SJSA1 (cell line): ENCODE measurements at regions not wholly inside any gene's neighbourhood (a gene's known extent, or its start where the extent isn't known, plus 50 kb on each side); places are given as distances from the start of the nearest gene placed in this dataset.

Source experiments
- DNase-seq, 2 experiments: peaks; one replicate each; pipeline ENCODE4 v3.0.0-alpha.2; 2015 to 2020; ENCODE audit warnings: low spot score in 2 of 2, low read depth in 1 of 2
- H3K27ac ChIP-seq: fragments of 250-450 bp; sonication (Bioruptor Pico); 2 replicates; pipeline ENCODE4 v1.5.1; 2020; ENCODE audit warnings: mild to moderate bottlenecking, moderate library complexity
- H3K27me3 ChIP-seq: fragments of 250-450 bp; sonication (Bioruptor Pico); replicated peaks from 2 replicates; pipeline ENCODE4 v1.5.1; 2020; ENCODE audit warnings: mild to moderate bottlenecking, moderate library complexity
- H3K36me3 ChIP-seq: fragments of 250-450 bp; sonication (Bioruptor Pico); 2 replicates; pipeline ENCODE4 v1.5.1; 2020; ENCODE audit warnings: mild to moderate bottlenecking
- H3K4me1 ChIP-seq: fragments of 250-450 bp; sonication (Bioruptor Pico); replicated peaks from 2 replicates; pipeline ENCODE4 v1.6.1; 2021; ENCODE audit warnings: mild to moderate bottlenecking
- H3K4me3 ChIP-seq: fragments of 250-450 bp; sonication (Bioruptor Pico); 2 replicates; pipeline ENCODE4 v1.5.1; 2020; ENCODE audit warnings: mild to moderate bottlenecking
- H3K9me3 ChIP-seq: fragments of 250-450 bp; sonication (Bioruptor Pico); replicated peaks from 2 replicates; pipeline ENCODE4 v1.5.1; 2020; ENCODE audit warnings: mild to moderate bottlenecking

DNA sequence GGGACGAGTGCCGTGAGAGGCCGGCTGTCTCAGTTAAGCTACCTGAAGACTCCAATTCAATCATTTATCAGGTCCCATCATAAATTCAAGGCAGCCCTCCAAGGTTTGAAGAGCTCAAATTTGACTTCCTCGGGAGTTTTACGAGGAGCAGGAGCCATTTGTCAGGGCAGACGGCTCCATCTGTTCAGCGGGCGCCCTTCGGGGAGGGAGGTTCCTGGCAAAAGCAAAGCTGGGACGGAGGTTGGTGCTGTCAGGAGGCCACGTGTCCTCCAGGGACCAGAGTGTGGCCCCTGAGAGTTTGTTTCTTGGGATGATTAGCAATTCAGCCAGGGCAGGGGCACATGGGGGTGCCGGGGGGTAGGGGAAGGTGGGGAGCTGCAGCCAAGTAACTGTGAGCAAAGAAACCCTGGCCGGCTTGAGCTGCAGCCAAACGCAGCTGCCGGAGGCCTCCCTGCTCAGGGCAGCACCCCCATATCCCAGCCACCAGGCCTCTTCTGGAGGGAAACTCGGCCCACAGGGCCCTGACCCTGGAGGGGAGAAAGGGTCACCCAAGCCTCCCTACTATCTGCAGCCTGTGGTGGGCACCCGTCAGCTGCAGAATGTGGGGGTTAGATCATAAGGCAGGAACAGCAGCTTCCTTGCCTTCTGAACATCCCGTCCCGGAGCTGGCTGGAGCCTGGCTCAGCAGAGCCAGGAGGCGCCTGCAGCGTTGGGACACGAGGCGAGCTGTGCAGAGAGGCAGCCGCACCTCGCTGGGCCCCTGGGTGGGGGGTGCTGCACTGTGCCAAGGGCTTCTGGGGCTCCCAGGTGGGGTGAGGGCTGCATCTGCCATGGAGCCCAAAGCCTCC, 63.6 kb upstream of the GATA5 start:
- Histone ChIP-seq H3K27me3 (peaks cover 73% of the 10 kb centered on the region), H3K27ac (no peak overlapping the region), H3K36me3 (no peaks in the 10 kb centered on the region), H3K4me1 (no peaks in the 10 kb centered on the region), H3K4me3 (no peak overlapping the region), H3K9me3 (0 out of 2 replicates have a peak, but pooled peaks cover under 1% of the 10 kb centered on the region)
- no peak for DNase-seq

DNA sequence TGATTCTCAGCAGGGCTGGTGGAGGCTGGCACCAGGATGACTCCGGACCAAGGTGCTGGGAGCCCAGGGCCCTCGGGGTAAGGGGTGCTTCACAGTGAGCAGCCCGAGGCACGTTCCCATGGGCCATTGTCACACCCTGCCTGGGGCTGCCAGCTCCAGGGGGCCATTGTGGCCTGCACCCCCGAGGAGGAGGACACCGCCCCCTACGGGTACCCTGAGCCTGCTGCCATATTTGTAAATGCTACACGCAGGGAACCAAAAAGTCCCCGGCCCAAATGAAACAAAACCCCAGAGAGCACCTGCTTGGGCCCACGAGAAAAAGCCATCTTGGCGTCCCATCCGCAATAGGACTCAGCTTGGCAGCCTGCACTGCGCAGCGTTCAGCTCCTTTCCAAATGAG, 64.7 kb upstream of the GATA5 start:
- no peak for DNase-seq
- Histone ChIP-seq H3K36me3 (no peaks in the 10 kb centered on the region), H3K27ac (no peak overlapping the region), H3K4me1 (no peaks in the 10 kb centered on the region), H3K27me3 (peaks cover 69% of the 10 kb centered on the region), H3K9me3 (0 out of 2 replicates have a peak, but pooled peaks cover 4% of the 10 kb centered on the region), H3K4me3 (no peak overlapping the region)

DNA sequence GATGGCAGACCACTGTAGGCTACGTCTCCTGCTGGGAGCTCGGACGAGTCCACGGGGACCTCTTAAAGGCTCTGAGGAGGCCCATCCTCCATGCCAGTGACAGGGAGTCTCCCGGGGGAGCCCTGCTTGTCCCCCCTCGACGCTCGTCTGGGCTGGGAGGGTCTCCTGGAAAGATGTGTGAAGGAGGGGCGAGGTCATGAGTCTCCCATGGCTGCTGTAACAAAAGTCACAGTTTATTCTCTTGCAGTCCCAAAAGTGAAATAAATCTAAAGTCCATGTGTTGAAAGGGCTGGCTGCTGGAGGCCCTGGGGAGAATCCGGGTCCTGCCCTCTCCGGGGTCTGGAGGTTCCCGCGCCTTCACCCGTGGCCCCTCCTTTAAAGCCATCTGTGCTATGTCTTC, 67.1 kb upstream of the GATA5 start:
- H3K4me3 ChIP-seq = no peak overlapping the region
- H3K36me3 ChIP-seq = no peaks in the 10 kb centered on the region
- H3K4me1 ChIP-seq = no peaks in the 10 kb centered on the region
- no peak overlapping the region for H3K27ac ChIP-seq
- peaks cover 56% of the 10 kb centered on the region for H3K27me3 ChIP-seq
- no peak for DNase-seq
- H3K9me3 ChIP-seq = 0 out of 2 replicates have a peak, but pooled peaks cover 4% of the 10 kb centered on the region

DNA sequence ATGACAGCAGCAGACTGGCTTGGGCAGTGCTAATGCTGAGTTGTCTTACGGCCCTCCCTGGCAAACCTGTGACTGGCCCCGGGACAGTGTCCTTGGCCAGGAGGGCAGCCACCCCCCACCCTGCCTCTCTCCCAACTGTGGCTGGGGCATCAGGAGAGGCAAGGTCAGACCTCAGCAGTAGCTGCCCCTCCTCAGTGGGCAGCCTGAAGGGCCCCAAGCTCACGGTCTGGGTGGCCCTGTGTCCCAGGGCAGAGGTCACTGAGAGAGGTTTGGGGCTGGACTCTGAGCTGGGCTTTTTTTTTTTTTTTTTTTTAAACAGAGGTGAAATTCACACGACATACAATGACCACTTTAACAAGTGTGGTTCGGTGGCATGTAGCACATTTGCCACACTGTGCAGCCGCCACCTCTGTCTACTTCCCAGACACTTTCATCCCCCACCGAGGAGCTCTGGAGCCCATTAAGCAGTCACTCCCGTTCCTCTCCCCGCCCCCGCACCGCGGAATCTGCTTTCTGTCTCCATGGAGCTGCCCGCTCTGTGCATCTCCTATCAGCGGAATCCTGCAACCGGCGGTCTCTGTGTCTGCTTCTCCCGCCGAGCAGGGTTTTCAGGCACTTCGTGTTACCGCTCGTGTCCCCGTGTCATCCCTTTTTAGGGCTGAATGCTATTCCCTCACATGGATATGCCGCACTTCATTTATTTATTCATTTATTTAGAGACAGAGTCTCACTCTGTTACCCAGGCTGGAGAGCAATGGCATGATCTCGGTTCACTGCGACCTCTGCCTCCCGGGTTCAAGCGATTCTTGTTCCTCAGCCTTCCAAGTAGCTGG, 67.9 kb upstream of the GATA5 start:
- H3K27ac ChIP-seq = no peak overlapping the region
- no peaks in the 10 kb centered on the region for H3K4me1 ChIP-seq
- H3K9me3 ChIP-seq = 0 out of 2 replicates have a peak, but pooled peaks cover 4% of the 10 kb centered on the region
- H3K36me3 ChIP-seq = no peaks in the 10 kb centered on the region
- H3K27me3 ChIP-seq = peaks cover 55% of the 10 kb centered on the region
- no peak for DNase-seq
- no peak overlapping the region for H3K4me3 ChIP-seq

DNA sequence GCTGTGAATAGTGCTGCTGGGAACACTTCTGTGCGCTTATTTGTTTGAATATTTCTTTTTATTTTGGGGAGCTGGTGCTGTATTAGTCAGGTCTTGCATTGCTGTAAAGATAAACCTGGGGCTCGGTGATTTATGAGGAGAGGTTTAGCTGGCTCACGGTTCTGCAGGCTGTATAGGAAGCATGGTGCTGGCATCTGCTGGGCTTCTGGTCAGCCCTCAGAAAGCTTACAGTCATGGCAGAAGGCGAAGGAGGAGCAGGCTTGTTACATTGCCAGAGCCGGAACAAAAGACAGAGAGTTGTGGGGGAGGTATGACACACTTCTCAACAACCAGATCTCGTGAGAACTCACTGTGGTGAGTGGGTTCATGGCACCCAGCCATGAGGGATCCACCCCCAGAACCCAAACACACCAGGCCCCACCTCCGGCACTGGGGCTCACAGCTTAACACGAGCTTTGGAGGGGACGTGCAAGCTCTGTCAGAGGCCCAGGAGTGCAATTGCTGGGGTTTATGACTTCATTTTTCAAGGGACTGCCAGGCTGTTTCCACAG, 68.8 kb upstream of the GATA5 start:
- Histone ChIP-seq H3K9me3 (0 out of 2 replicates have a peak, but pooled peaks cover 4% of the 10 kb centered on the region), H3K4me1 (no peaks in the 10 kb centered on the region), H3K36me3 (no peaks in the 10 kb centered on the region), H3K4me3 (no peak overlapping the region), H3K27ac (no peak overlapping the region), H3K27me3 (peaks cover 63% of the 10 kb centered on the region)
- DNase-seq = no peak

DNA sequence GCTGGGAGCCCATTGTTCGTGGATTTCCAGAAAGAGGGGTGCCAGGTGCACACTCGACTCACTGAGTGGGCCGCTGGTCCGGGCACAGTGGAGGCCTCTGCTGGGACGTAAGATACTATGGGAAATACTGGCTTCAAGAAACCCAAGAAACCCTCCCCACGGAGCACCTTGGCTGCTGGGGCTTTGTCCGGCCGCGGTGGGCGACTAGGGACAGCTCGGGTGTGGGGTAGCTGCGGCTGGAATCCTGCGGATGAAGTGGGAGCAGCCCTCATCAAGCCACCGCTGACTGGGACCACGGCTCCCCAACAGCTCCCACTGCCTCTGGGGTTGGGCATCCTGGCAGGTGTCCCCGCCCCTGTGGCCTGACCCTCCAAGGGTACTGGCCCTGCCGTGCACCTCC, 69.5 kb upstream of the GATA5 start:
- peaks cover 62% of the 10 kb centered on the region for H3K27me3 ChIP-seq
- H3K4me3 ChIP-seq = no peak overlapping the region
- no peaks in the 10 kb centered on the region for H3K4me1 ChIP-seq
- no peaks in the 10 kb centered on the region for H3K36me3 ChIP-seq
- no peak overlapping the region for H3K27ac ChIP-seq
- no peak for DNase-seq
- H3K9me3 ChIP-seq = 0 out of 2 replicates have a peak, but pooled peaks cover 4% of the 10 kb centered on the region

DNA sequence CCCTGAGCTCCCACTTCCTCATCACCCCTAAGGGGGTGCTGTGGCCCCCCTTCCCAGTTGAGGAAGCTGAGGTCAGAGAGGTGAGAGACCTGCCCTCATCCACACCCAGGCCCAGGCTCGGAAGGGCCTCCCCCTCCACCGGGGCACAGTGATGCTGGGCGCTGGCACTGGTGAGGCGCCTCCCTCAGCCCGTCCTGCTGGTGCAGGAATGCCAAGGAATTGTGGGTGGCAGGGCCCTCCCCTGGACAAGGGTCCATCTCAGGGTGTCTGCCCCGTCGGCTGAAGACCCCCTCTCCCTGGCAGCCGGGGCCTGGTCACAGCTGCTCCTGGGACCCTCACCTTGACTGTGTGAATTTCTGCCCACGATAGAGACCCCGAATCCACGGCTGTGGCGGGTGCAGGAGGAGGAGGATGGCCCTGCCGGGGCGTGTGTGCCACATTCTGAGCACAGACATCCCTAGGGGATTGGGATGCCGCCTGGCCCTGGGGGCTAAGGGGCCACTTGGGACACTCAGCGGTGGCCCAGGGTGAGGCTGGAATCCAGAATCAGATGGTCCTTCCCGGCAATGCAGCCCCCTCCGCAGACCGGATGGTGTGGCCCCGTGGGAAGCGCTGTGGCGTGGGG, 70.2 kb upstream of the GATA5 start:
- Histone ChIP-seq H3K27me3 (peaks cover 60% of the 10 kb centered on the region), H3K9me3 (0 out of 2 replicates have a peak, but pooled peaks cover 4% of the 10 kb centered on the region), H3K4me3 (no peak overlapping the region), H3K4me1 (no peaks in the 10 kb centered on the region; the same call in 1 of the 2 replicates), H3K36me3 (no peaks in the 10 kb centered on the region), H3K27ac (no peak overlapping the region)
- DNase-seq = no peak

DNA sequence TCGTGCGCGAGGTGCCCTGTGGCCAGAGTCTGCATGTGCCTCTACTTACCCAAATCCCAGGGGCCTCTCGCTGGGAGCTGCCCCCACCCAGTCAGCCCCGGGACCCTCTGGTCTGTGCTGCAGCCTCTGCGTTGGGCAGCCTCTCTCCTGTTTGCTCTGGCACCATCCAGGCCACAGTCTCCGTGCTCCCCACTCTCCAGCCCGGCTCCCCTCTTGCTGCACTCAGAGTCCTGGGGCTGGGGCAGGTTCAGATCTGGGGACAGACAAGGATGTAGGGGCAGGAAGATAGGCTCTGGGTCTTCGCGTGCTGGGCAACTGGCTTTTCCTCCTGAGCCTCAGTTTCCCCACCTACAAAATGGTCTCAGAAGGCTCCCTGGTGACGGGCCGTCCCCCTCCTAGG, 70.8 kb upstream of the GATA5 start:
- Histone ChIP-seq H3K27ac (no peak overlapping the region), H3K9me3 (0 out of 2 replicates have a peak, but pooled peaks cover 4% of the 10 kb centered on the region)
- DNase-seq = no peak

DNA sequence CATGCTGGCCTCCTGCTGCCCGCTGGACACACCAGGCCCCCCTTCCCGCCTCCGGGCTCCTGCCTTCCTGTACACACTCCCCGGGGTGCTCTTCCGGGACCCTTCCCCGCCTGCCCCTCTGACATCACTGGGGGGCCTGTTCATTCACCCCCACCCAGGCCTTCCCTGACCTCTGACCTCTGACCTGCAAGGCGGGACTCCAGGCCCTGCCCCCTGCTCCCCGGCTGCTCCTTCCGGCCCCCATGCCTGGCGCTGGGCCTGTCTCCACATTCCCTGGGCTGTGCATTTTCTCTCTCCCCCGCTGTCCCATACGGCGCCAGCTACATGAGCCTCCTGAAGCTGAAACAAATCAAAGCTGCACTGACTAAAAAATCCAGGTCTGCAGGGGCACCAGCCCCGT, 71.6 kb upstream of the GATA5 start:
- no peak overlapping the region for H3K4me3 ChIP-seq
- H3K4me1 ChIP-seq = no peaks in the 10 kb centered on the region; the same call in 1 of the 2 replicates
- H3K36me3 ChIP-seq = no peaks in the 10 kb centered on the region
- 0 out of 2 replicates have a peak, but pooled peaks cover 4% of the 10 kb centered on the region for H3K9me3 ChIP-seq
- no peak for DNase-seq
- peaks cover 57% of the 10 kb centered on the region for H3K27me3 ChIP-seq
- H3K27ac ChIP-seq = no peak overlapping the region

More for the DNA sequence above, 70.8 kb upstream of the GATA5 start:
- Histone ChIP-seq H3K4me1 (no peaks in the 10 kb centered on the region; the same call in 1 of the 2 replicates), H3K4me3 (no peak overlapping the region), H3K27me3 (peaks cover 60% of the 10 kb centered on the region), H3K36me3 (no peaks in the 10 kb centered on the region)

DNA sequence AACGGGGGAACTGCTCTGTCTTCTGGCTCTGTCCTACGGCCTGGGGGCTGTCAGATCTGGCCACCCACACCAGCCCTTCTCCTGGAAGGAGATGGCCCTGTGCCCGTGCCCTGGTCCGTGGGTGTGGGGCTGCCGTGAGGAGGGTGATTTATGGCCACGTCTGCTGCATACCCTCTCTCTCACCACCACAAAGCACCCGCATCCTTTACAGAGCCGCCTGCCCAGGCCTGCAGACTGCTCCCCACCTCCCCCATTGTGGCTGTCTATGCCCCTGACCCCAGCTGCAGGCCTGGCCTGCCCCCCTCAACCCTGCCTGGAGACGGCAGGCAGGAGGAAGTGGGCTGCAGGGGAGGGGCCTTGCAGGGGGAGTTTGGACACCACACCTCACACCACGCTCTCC, 72.7 kb upstream of the GATA5 start:
- Histone ChIP-seq H3K4me3 (no peak overlapping the region), H3K36me3 (no peaks in the 10 kb centered on the region), H3K4me1 (no peaks in the 10 kb centered on the region; the same call in 1 of the 2 replicates), H3K27ac (no peak overlapping the region), H3K9me3 (0 out of 2 replicates have a peak, but pooled peaks cover 4% of the 10 kb centered on the region), H3K27me3 (peaks cover 64% of the 10 kb centered on the region)
- no peak for DNase-seq

DNA sequence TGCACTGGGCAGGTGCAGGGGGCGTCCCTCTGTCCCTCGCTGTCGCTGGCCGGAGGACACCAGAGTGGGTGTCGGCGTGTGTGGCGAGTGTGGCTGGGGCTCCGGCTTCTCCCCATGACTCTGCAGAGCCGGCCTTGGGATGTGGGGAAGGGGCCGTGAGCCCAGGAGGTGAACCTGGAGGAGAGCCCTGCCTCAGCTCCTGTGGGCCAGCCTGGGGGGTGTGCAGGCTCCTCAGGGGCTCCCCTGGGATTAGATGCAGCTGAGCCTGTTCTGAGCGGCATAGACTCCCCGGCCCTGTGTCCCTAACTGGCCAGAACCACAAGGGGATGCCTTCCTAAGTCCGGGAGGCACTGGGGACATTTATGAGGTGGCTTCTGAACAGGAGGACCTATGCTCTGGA, 73.2 kb upstream of the GATA5 start:
- DNase-seq = no peak
- H3K36me3 ChIP-seq = no peaks in the 10 kb centered on the region
- 0 out of 2 replicates have a peak, but pooled peaks cover 4% of the 10 kb centered on the region for H3K9me3 ChIP-seq
- H3K4me3 ChIP-seq = no peak overlapping the region
- H3K27ac ChIP-seq = no peak overlapping the region
- H3K27me3 ChIP-seq = peaks cover 67% of the 10 kb centered on the region
- no peaks in the 10 kb centered on the region; the same call in 1 of the 2 replicates for H3K4me1 ChIP-seq

DNA sequence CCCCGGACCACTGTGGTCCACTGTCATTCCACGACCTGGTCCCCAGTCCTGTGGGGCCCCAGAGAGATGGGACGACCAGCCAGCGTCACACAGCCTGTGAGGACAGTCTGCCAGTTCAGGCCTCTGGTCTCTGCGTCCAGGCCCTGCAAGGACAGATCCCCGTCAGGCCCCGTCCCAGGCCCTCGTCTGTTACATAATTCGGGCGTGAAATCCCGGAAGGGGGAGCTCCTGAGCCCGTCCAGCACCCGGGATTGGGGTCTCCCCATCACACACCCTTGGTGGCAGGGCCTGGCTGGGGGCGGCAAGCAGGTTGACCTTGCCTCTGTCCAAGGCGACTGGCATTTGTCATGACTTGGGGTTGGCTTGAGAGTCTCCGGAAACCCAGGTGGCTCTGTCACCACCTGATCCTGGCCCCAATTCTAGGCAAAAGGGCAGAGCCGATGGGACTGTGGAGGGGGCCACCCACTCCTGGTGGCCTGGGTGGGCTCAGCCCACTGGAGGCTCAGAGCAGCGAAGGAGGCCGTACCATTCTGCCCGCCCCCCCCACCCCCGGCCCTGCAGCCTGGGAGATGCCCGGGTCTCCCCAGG, 73.8 kb upstream of the GATA5 start:
- H3K27ac ChIP-seq = no peak overlapping the region
- no peaks in the 10 kb centered on the region; the same call in 1 of the 2 replicates for H3K4me1 ChIP-seq
- H3K27me3 ChIP-seq = peaks cover 67% of the 10 kb centered on the region
- DNase-seq = no peak
- H3K4me3 ChIP-seq = no peak overlapping the region
- no peaks in the 10 kb centered on the region for H3K36me3 ChIP-seq
- 0 out of 2 replicates have a peak, but pooled peaks cover 2% of the 10 kb centered on the region for H3K9me3 ChIP-seq
